Liver (tissue), 8 donors: ENCODE measurements at regions not wholly inside any gene's neighbourhood (a gene's known extent, or its start where the extent isn't known, plus 50 kb on each side); places are given as distances from the start of the nearest gene placed in this dataset.

Source experiments
- DNase-seq: peaks from one replicate; pipeline ENCODE4 v3.0.0-alpha.2; 2017; ENCODE audit warnings: low spot score
- H3K27ac ChIP-seq, 2 donors: one replicate each; pipeline ENCODE4 v1.7.0; 2013; ENCODE audit warnings: inconsistent platforms in 2 of 2, low read length in 2 of 2, control low read depth in 1 of 2, low read depth in 1 of 2, mild to moderate bottlenecking in 1 of 2
- H3K27me3 ChIP-seq, 4 donors: one replicate each; pipeline versions ENCODE4 v1.6.1 to v1.7.0; 2013; ENCODE audit warnings: low read length in 3 of 4, inconsistent platforms in 1 of 4, mild to moderate bottlenecking in 1 of 4, moderate library complexity in 1 of 4; ENCODE audit not compliant: control insufficient read depth in 4 of 4, insufficient read depth in 4 of 4
- H3K36me3 ChIP-seq, 4 donors: one replicate each; pipeline versions ENCODE4 v1.6.1 to v1.7.0; 2013; ENCODE audit warnings: low read length in 3 of 4, mild to moderate bottlenecking in 3 of 4, low read depth in 1 of 4, moderate library complexity in 1 of 4; ENCODE audit not compliant: control insufficient read depth in 4 of 4, insufficient read depth in 3 of 4
- H3K4me1 ChIP-seq, 4 donors: one replicate each; pipeline versions ENCODE4 v1.6.1 to v1.7.0; 2013; ENCODE audit warnings: low read length in 3 of 4, mild to moderate bottlenecking in 3 of 4, moderate library complexity in 1 of 4; ENCODE audit not compliant: control insufficient read depth in 4 of 4, insufficient read depth in 4 of 4
- H3K4me3 ChIP-seq, 3 donors: one replicate each; pipeline versions ENCODE4 v1.6.1 to v1.7.0; 2013; ENCODE audit warnings: low read length in 3 of 3, control low read depth in 1 of 3, low read depth in 1 of 3, mild to moderate bottlenecking in 1 of 3
- H3K9ac ChIP-seq, 2 donors: one replicate each; pipeline ENCODE4 v1.7.0; 2013; ENCODE audit warnings: low read length in 2 of 2, mild to moderate bottlenecking in 2 of 2, moderate library complexity in 2 of 2, control low read depth in 1 of 2, low read depth in 1 of 2
- H3K9me3 ChIP-seq, 4 donors: one replicate each; pipeline versions ENCODE4 v1.6.1 to v1.7.0; 2013; ENCODE audit warnings: low read length in 3 of 4; ENCODE audit not compliant: control insufficient read depth in 4 of 4
- ATF3 ChIP-seq: IDR thresholded peaks from 2 replicates; pipeline ENCODE4 v1.6.1; 2016; ENCODE audit warnings: antibody characterized with exemption
- CTCF ChIP-seq: fragments of 150-350 bp; IDR thresholded peaks from 2 replicates; pipeline ENCODE4 v1.5.1; 2017; ENCODE audit warnings: improper control_type of control experiment, low read depth, low read length; ENCODE audit not compliant: missing input control
- EGR1 ChIP-seq, 2 donors: IDR thresholded peaks; 2 replicates each; pipeline ENCODE4 v1.6.1; 2016 to 2018; ENCODE audit warnings: antibody characterized with exemption in 2 of 2, low read depth in 2 of 2
- FOXA1 ChIP-seq: IDR thresholded peaks from 2 replicates; pipeline ENCODE4 v1.6.1; 2016; ENCODE audit warnings: antibody characterized with exemption
- FOXA2 ChIP-seq: IDR thresholded peaks from 2 replicates; pipeline ENCODE4 v1.6.1; 2016; ENCODE audit warnings: antibody characterized with exemption
- HNF4A ChIP-seq, 2 donors: conservative IDR thresholded peaks; 2 replicates each; pipeline ENCODE4 v1.6.1; 2016; ENCODE audit warnings: antibody characterized with exemption in 2 of 2, mild to moderate bottlenecking in 2 of 2
- HNF4G ChIP-seq: IDR thresholded peaks from 2 replicates; pipeline ENCODE4 v1.6.1; 2016; ENCODE audit warnings: antibody characterized with exemption
- JUND ChIP-seq, 2 donors: IDR thresholded peaks; 2 replicates each; pipeline ENCODE4 v1.6.1; 2016; ENCODE audit warnings: antibody characterized with exemption in 2 of 2
- MAX ChIP-seq: IDR thresholded peaks from 2 replicates; pipeline ENCODE4 v1.6.1; 2016; ENCODE audit warnings: antibody characterized with exemption
- NR2F2 ChIP-seq: IDR thresholded peaks from 2 replicates; pipeline ENCODE4 v1.6.1; 2016; ENCODE audit warnings: antibody characterized with exemption
- REST ChIP-seq: IDR thresholded peaks from 2 replicates; pipeline ENCODE4 v1.6.1; 2016; ENCODE audit warnings: antibody characterized with exemption, mild to moderate bottlenecking
- RXRA ChIP-seq, 2 donors: IDR thresholded peaks; 2 replicates each; pipeline ENCODE4 v1.6.1; 2017 to 2018; ENCODE audit warnings: antibody characterized with exemption in 2 of 2, mild to moderate bottlenecking in 1 of 2
- SP1 ChIP-seq: IDR thresholded peaks from 2 replicates; pipeline ENCODE4 v1.6.1; 2018; ENCODE audit warnings: antibody characterized with exemption, mild to moderate bottlenecking
- YY1 ChIP-seq: IDR thresholded peaks from 2 replicates; pipeline ENCODE4 v1.6.1; 2016; ENCODE audit warnings: antibody characterized with exemption, mild to moderate bottlenecking
- ZBTB33 ChIP-seq: IDR thresholded peaks from 2 replicates; pipeline ENCODE4 v1.6.1; 2016; ENCODE audit warnings: antibody characterized with exemption
- WGBS: extraction: QIAGEN DNeasy Blood & Tissue Kit; methylation state at CpG from one replicate; pipeline ENCODE4 v1.1.7; 2013; 5-methylcytosine and 5-hydroxymethylcytosine counted together
- donor health status: healthy.
- donor health status: healthy.
- donor health status: healthy.
- donor health status: healthy.
- donor health status: healthy.

GRCh38 chr16:35510701-35511100 is 2051.3 kb downstream of the TP53TG3F start:
- no peak overlapping the region for H3K4me3 ChIP-seq
- no peaks in the 10 kb centered on the region for H3K36me3 ChIP-seq
- no peak for TF ChIP-seq FOXA2
- H3K9ac ChIP-seq = no peak overlapping the region
- H3K4me1 ChIP-seq = no peaks in the 10 kb centered on the region
- no peak overlapping the region for H3K27ac ChIP-seq
- no peaks in the 10 kb centered on the region for H3K27me3 ChIP-seq
- DNase-seq = no peak
- peaks cover 0 to 5% (median 0%) of the 10 kb centered on the region in 4 donors for H3K9me3 ChIP-seq
- 37% methylated on average over 1 of the region's 1 CpG for WGBS

GRCh38 chr16:35516551-35516950 is 2057.1 kb downstream of the TP53TG3F start:
- H3K4me1 ChIP-seq = no peaks in the 10 kb centered on the region
- H3K27ac ChIP-seq = no peak overlapping the region
- H3K4me3 ChIP-seq = no peak overlapping the region
- H3K27me3 ChIP-seq = no peaks in the 10 kb centered on the region
- H3K36me3 ChIP-seq = no peaks in the 10 kb centered on the region
- no peak for DNase-seq
- peaks cover 0 to 2% (median 0%) of the 10 kb centered on the region in 4 donors for H3K9me3 ChIP-seq
- H3K9ac ChIP-seq = no peak overlapping the region
- no peak for TF ChIP-seq REST
- no peak for TF ChIP-seq FOXA2
- TF ChIP-seq JUND (IDR thresholded peaks at IDR 0.05) = no peak
- TF ChIP-seq NR2F2 = no peak
- no peak for TF ChIP-seq ATF3
- no peak for TF ChIP-seq YY1
- TF ChIP-seq SP1 = no peak
- TF ChIP-seq RXRA (IDR thresholded peaks at IDR 0.05) = no peak

GRCh38 chr16:35516971-35517370 is 2057.6 kb downstream of the TP53TG3F start:
- TF ChIP-seq ATF3 (no peak), EGR1 (IDR thresholded peaks at IDR 0.05; ENCODE audit: low read depth in 2 of 2) (no peak), MAX (no peak), HNF4G (no peak), REST (no peak), ZBTB33 (no peak), NR2F2 (no peak), YY1 (no peak), CTCF (no peak), FOXA1 (no peak), SP1 (no peak), HNF4A (conservative IDR thresholded peaks at IDR 0.05) (no peak), RXRA (IDR thresholded peaks at IDR 0.05) (no peak)
- H3K9ac ChIP-seq = no peak overlapping the region
- WGBS = 58% methylated on average over 8 of the region's 8 CpGs

More at GRCh38 chr16:35516971-35517370, 2057.6 kb downstream of the TP53TG3F start:
- DNase-seq = no peak
- H3K27me3 ChIP-seq = no peaks in the 10 kb centered on the region
- peaks cover 0 to 2% (median 0%) of the 10 kb centered on the region in 4 donors for H3K9me3 ChIP-seq
- no peak overlapping the region for H3K27ac ChIP-seq
- no peaks in the 10 kb centered on the region for H3K36me3 ChIP-seq
- no peaks in the 10 kb centered on the region for H3K4me1 ChIP-seq
- H3K4me3 ChIP-seq = no peak overlapping the region
